MCF 10A (cell line): ENCODE measurements at regions not wholly inside any gene's neighbourhood (a gene's known extent, or its start where the extent isn't known, plus 50 kb on each side); places are given as distances from the start of the nearest gene placed in this dataset.

Source experiments
- BruUV-seq: library from RNA; stranded (reverse); fragments of 400-500 nt; replicated peaks from 2 replicates; lab custom pipeline; 2021; lab: Mats Ljungman, UMichigan
- CTCF ChIA-PET: fragments of 300-600 bp; sonication (Branson Sonifier 250); formaldehyde crosslinking; extraction: SDS; loops from one replicate; lab custom pipeline; 2021; ENCODE audit warnings: antibody characterized with exemption, inconsistent platforms; lab: Yijun Ruan, JAX
- POLR2A ChIA-PET: fragments of 300-600, 350-650 bp; sonication (Branson Sonifier 250); formaldehyde crosslinking; extraction: SDS; loops from one replicate; lab custom pipeline; 2020; ENCODE audit warnings: antibody characterized with exemption, inconsistent platforms; lab: Yijun Ruan, JAX
- DNase-seq: peaks from one replicate; pipeline ENCODE4 v3.0.0-alpha.2; 2018; ENCODE audit not compliant: unreplicated experiment
- H3K27ac Mint-ChIP-seq: one replicate; pipeline ENCODE4 v1.8.0; 2022; ENCODE audit warnings: mild to moderate bottlenecking, low read depth, mixed read lengths; ENCODE audit not compliant: unreplicated experiment
- H3K27me3 Mint-ChIP-seq: one replicate; pipeline ENCODE4 v1.8.0; 2022; ENCODE audit warnings: mixed read lengths; ENCODE audit not compliant: insufficient read depth, unreplicated experiment
- H3K36me3 Mint-ChIP-seq: one replicate; pipeline ENCODE4 v1.8.0; 2022; ENCODE audit warnings: mild to moderate bottlenecking, moderate library complexity, mixed read lengths; ENCODE audit not compliant: insufficient read depth, unreplicated experiment
- H3K4me1 Mint-ChIP-seq: one replicate; pipeline ENCODE4 v1.8.0; 2022; ENCODE audit warnings: mixed read lengths; ENCODE audit not compliant: insufficient read depth, unreplicated experiment
- H3K4me3 Mint-ChIP-seq: one replicate; pipeline ENCODE4 v1.8.0; 2022; ENCODE audit warnings: mild to moderate bottlenecking, moderate library complexity, mixed read lengths; ENCODE audit not compliant: unreplicated experiment
- H3K9me3 Mint-ChIP-seq: one replicate; pipeline ENCODE4 v1.8.0; 2022; ENCODE audit warnings: mixed read lengths; ENCODE audit not compliant: unreplicated experiment
- intact Hi-C: fragments of 100-400 bp; cut with micrococcal nuclease; formaldehyde crosslinking; loops from 2 replicates; pipeline ENCODE4 v1.14.1; 2022
- TF ChIP-seq, protein P1 (sequence below): fragments of 200-600 bp; IDR thresholded peaks from one replicate; pipeline ENCODE4 v1.8.0; 2022; ENCODE audit warnings: antibody characterized with exemption, mild to moderate bottlenecking; ENCODE audit not compliant: unreplicated experiment

DNA sequence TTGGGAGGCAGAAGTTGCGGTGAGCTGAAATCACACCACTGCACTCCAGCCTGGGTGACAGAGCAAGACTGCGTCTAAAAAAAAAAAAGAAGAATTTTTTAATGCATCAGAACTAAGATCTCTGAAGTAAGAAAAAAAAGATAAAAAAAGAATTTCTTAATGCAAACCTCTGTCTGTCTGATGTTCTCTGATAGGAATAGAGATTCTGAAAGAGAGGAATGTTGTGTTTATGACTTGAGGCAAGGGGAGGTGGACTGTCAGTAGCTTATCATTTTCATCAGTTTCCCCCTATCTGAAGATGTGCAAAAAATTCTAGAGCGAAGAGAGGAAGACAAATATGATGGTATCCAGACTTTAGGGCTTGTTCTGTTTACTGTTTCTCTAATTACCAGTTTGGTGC, 121.5 kb downstream of the SEC23IP start:
- no TSS peak for BruUV-seq
- no peaks in the 10 kb centered on the region for H3K36me3 Mint-ChIP-seq
- H3K4me1 Mint-ChIP-seq: peaks cover 6% of the 10 kb centered on the region
- no peak overlapping the region for H3K27ac Mint-ChIP-seq
- CTCF ChIA-PET: interaction anchor here (0.6 kb wide), 2 partner anchors 73 to 156 kb away, joined by 3 to 4 read pairs; no protein-coding TSS in a partner anchor
- TF ChIP-seq, protein P1, sequence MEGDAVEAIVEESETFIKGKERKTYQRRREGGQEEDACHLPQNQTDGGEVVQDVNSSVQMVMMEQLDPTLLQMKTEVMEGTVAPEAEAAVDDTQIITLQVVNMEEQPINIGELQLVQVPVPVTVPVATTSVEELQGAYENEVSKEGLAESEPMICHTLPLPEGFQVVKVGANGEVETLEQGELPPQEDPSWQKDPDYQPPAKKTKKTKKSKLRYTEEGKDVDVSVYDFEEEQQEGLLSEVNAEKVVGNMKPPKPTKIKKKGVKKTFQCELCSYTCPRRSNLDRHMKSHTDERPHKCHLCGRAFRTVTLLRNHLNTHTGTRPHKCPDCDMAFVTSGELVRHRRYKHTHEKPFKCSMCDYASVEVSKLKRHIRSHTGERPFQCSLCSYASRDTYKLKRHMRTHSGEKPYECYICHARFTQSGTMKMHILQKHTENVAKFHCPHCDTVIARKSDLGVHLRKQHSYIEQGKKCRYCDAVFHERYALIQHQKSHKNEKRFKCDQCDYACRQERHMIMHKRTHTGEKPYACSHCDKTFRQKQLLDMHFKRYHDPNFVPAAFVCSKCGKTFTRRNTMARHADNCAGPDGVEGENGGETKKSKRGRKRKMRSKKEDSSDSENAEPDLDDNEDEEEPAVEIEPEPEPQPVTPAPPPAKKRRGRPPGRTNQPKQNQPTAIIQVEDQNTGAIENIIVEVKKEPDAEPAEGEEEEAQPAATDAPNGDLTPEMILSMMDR: no peak
- intact Hi-C loops: no loop called here
- POLR2A ChIA-PET: no interaction called here
- H3K4me3 Mint-ChIP-seq: no peak overlapping the region
- no peak for DNase-seq
- H3K9me3 Mint-ChIP-seq: no peaks in the 10 kb centered on the region
- peaks cover 34% of the 10 kb centered on the region for H3K27me3 Mint-ChIP-seq

- ChIA-PET POLR2A (interaction anchor here (0.6 kb wide), 1 partner anchor 33 kb away, joined by 3 read pairs; no protein-coding TSS in a partner anchor), CTCF (no interaction called here)
- Mint-ChIP-seq H3K27ac (no peak overlapping the region), H3K9me3 (no peaks in the 10 kb centered on the region), H3K4me3 (no peak overlapping the region), H3K36me3 (no peaks in the 10 kb centered on the region), H3K27me3 (peaks cover 45% of the 10 kb centered on the region), H3K4me1 (peaks cover 6% of the 10 kb centered on the region)
- no TSS peak for BruUV-seq
- no peak for DNase-seq
- intact Hi-C loops: no loop called here
- TF ChIP-seq, protein P1: no peak
Measured at GRCh38 chr10:120015064-120015463, 122.5 kb downstream of the SEC23IP start.

- CTCF ChIA-PET: no interaction called here
- no peak for DNase-seq
- BruUV-seq: no TSS peak
- Mint-ChIP-seq H3K4me3 (no peak overlapping the region), H3K4me1 (peaks cover 6% of the 10 kb centered on the region), H3K27ac (no peak overlapping the region), H3K9me3 (no peaks in the 10 kb centered on the region), H3K27me3 (peaks cover 63% of the 10 kb centered on the region), H3K36me3 (no peaks in the 10 kb centered on the region)
- intact Hi-C loops: no loop called here
- TF ChIP-seq, protein P1: no peak
- POLR2A ChIA-PET: no interaction called here
Measured at GRCh38 chr10:120016906-120017305, 124.4 kb downstream of the SEC23IP start.

- TF ChIP-seq, protein P1: no peak
- Mint-ChIP-seq H3K9me3 (no peaks in the 10 kb centered on the region), H3K4me3 (no peak overlapping the region), H3K27ac (no peak overlapping the region), H3K4me1 (no peaks in the 10 kb centered on the region), H3K36me3 (no peaks in the 10 kb centered on the region), H3K27me3 (peaks cover 68% of the 10 kb centered on the region)
- no TSS peak for BruUV-seq
- ChIA-PET CTCF (interaction anchor here (0.9 kb wide), 1 partner anchor 17 kb away, joined by 3 read pairs; no protein-coding TSS in a partner anchor), POLR2A (interaction anchor here (0.7 kb wide), 1 partner anchor 435 kb away, joined by 3 read pairs; no protein-coding TSS in a partner anchor)
- intact Hi-C loops: no loop called here
- DNase-seq: no peak
Measured at GRCh38 chr10:120017733-120018417, 125.3 kb downstream of the SEC23IP start.
